BJ (cell line): ENCODE measurements at regions not wholly inside any gene's neighbourhood (a gene's known extent, or its start where the extent isn't known, plus 50 kb on each side); places are given as distances from the start of the nearest gene placed in this dataset.

Source experiments
- CTCF ChIA-PET: fragments of 350-600 bp; formaldehyde crosslinking; extraction: SDS; loops from one replicate; lab custom pipeline; 2021; ENCODE audit warnings: antibody characterized with exemption, inconsistent platforms; lab: Yijun Ruan, JAX
- POLR2A ChIA-PET: fragments of 300-600 bp; sonication (Branson Sonifier 250); formaldehyde crosslinking; extraction: SDS; loops from one replicate; lab custom pipeline; 2021; ENCODE audit warnings: antibody characterized with exemption; lab: Charles Lee
- DNase-seq: peaks from one replicate; pipeline ENCODE4 v3.0.0-alpha.2; 2011; ENCODE audit warnings: low read depth
- H3K27me3 ChIP-seq: 2 replicates; pipeline ENCODE4 v1.6.0; 2011; ENCODE audit warnings: low read length; ENCODE audit not compliant: control insufficient read depth, insufficient read depth
- H3K36me3 ChIP-seq: 2 replicates; pipeline ENCODE4 v1.5.1; 2011; ENCODE audit warnings: low read length; ENCODE audit not compliant: control insufficient read depth, insufficient read depth
- H3K4me3 ChIP-seq: 2 replicates; pipeline ENCODE4 v1.5.1; 2011; ENCODE audit warnings: low read depth, mild to moderate bottlenecking, control low read depth, low read length
- TF ChIP-seq, protein P1 (sequence below): IDR thresholded peaks from 2 replicates; pipeline ENCODE4 v1.5.1; 2011; ENCODE audit warnings: low read depth, mild to moderate bottlenecking, control low read depth, inconsistent platforms, low read length, moderate library complexity; ENCODE audit not compliant: insufficient read depth

DNA sequence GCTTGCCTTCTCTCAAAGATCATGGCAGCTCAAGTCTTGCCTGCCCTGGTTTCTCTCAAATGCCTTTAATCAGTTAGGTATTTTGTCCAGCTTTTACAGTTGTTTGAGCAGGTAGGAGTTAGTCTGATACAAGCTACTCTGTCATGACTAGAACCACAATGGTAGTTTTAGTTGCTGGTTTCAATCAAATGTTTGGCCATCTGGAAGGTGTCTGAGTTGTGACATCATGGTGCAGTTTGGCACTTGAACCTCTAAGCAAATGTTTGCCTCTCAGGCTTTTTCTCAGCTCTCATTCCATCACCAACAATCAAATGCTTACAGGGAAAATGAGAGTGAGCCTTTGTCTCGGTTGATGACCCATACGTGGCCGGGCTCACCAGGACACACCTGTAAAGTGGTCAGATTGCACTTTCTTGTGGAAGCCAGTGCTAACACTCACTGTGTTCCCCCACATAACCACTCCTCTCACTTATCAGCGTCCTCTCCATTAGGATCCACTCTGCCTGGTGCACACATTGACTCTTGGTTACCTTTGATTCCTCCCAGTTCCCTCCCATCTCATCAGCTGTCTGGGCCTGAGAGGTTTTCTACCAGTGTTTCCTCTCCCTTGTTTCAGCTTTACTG lies 67.5 kb downstream of the CCDC185 start:
- Histone ChIP-seq H3K36me3 (no peaks in the 10 kb centered on the region), H3K27me3 (no peaks in the 10 kb centered on the region), H3K4me3 (no peak overlapping the region)
- DNase-seq, result no peak
- TF ChIP-seq, protein P1, sequence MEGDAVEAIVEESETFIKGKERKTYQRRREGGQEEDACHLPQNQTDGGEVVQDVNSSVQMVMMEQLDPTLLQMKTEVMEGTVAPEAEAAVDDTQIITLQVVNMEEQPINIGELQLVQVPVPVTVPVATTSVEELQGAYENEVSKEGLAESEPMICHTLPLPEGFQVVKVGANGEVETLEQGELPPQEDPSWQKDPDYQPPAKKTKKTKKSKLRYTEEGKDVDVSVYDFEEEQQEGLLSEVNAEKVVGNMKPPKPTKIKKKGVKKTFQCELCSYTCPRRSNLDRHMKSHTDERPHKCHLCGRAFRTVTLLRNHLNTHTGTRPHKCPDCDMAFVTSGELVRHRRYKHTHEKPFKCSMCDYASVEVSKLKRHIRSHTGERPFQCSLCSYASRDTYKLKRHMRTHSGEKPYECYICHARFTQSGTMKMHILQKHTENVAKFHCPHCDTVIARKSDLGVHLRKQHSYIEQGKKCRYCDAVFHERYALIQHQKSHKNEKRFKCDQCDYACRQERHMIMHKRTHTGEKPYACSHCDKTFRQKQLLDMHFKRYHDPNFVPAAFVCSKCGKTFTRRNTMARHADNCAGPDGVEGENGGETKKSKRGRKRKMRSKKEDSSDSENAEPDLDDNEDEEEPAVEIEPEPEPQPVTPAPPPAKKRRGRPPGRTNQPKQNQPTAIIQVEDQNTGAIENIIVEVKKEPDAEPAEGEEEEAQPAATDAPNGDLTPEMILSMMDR, result no peak
- ChIA-PET POLR2A (no interaction called here), CTCF (interaction anchor here (1.4 to 1.5 kb wide), 3 partner anchors 9 to 30 kb away, joined by 3 to 7 read pairs (median 4); no protein-coding TSS in a partner anchor)

DNA sequence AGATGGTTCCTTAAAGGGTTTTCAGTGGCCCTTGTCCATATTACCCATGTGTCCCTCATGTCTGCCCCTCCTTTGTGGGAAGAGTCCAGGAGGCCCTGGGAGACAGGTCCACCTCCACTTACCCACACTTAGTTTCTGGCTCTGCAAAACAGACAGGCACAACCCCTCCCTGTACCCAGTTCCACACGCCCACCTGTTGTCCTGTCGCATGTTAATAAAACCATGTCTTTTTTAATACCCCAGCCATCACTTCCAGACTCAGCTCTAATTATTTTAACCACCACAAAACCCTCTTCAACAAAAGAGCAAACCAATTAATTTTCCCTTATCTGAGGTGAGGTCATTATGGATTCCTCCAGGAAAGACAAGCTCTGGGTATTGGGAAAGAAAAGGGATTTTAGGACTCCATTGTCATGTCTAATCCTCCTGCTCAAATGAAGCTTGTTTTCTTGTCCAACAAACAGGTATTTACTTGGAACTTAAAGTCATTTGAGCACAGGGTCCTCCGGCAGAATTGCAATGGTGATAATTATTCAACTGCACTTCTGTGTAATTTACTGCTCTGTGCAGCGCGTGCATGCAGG lies 68.9 kb downstream of the CCDC185 start:
- H3K27me3 ChIP-seq, result no peaks in the 10 kb centered on the region
- H3K36me3 ChIP-seq, result no peaks in the 10 kb centered on the region
- no peak for DNase-seq
- CTCF ChIA-PET, result interaction anchor here (1.1 to 1.5 kb wide), 2 partner anchors 29 to 31 kb away, joined by 3 to 5 read pairs; no protein-coding TSS in a partner anchor
- POLR2A ChIA-PET, result no interaction called here
- TF ChIP-seq, protein P1, result no peak
- H3K4me3 ChIP-seq, result no peak overlapping the region

DNA sequence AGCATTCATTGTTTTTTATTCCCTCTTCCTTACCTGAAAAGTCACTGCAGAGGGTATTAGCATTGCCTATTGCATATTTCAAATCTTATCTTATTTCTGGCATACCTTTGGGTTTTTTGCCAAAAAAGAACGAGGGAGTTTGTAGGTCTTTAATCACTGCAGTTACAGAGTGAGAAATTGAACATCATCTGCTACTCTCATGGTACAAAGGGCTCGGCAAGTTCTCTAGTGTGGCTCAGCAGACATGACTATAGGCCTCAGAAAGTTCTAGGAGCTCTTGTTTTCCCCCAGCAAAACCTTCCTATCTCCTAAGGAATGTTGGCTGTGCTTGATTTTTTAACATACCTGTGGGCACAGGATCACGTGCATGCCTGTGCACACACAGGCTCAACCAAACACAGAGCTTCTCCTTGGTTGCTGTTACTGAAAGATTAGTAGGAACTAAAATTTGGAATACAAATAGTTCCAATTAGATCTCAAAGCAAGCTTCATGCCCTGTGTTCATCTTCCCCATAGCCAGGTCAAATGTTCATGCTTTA lies 69.7 kb downstream of the CCDC185 start:
- ChIA-PET CTCF (interaction anchor here (1.1 kb wide), 1 partner anchor 32 kb away, joined by 5 read pairs; no protein-coding TSS in a partner anchor), POLR2A (no interaction called here)
- no peaks in the 10 kb centered on the region for H3K27me3 ChIP-seq
- TF ChIP-seq, protein P1, result no peak
- no peaks in the 10 kb centered on the region for H3K36me3 ChIP-seq
- no peak for DNase-seq
- no peak overlapping the region for H3K4me3 ChIP-seq

DNA sequence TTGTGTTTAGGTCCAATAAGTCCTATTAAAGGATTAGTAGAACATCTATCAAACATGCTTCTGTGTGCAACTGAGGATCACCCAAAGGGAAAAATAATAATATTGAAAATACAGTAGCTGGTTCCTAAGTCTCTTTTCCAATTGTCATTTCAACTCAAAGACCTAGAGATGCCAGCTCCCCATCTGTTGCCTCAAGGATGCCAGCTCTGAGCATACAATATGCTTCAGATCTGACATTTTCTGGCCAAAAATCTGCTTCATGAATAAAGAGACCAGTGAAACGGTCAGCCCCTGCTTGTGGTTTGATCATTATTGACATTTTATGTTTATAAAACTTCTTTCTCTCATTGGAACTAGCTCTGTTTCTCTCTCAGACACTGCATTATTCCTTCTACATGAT lies 72.9 kb downstream of the CCDC185 start:
- ChIA-PET POLR2A (no interaction called here), CTCF (no interaction called here)
- Histone ChIP-seq H3K27me3 (peaks cover 2% of the 10 kb centered on the region), H3K36me3 (no peaks in the 10 kb centered on the region), H3K4me3 (no peak overlapping the region)
- no peak for DNase-seq
- TF ChIP-seq, protein P1, result no peak

DNA sequence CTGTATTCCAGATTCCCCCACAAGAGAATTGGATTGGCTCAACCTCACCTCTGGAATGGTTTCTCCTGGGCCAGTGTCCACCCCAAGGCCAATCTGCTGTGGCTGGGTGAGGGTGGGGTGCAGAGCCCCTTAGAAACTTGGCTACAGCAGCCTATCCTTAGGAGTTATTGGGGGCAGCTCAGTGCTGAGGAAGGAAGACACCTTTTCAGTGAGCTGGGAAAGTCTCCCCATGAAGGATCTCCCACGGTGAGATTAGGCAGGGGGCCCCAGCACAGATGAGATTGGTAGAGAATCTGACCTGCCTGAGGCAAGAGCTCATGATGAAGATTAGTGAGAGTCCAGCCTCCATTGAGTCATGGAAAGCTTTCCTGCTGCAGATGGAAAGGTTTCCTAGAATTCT lies 78.4 kb downstream of the CCDC185 start:
- DNase-seq, result no peak
- Histone ChIP-seq H3K36me3 (no peaks in the 10 kb centered on the region), H3K27me3 (peaks cover 2% of the 10 kb centered on the region), H3K4me3 (no peak overlapping the region)
- ChIA-PET POLR2A (no interaction called here), CTCF (interaction anchor here (1.1 to 1.4 kb wide), 2 partner anchors 11 to 324 kb away, joined by 3 to 4 read pairs; no protein-coding TSS in a partner anchor)
- TF ChIP-seq, protein P1, result no peak
